ENCODE measurements at regions not wholly inside any gene's neighbourhood (a gene's known extent, or its start where the extent isn't known, plus 50 kb on each side); places are given as distances from the start of the nearest gene placed in this dataset.

DNA sequence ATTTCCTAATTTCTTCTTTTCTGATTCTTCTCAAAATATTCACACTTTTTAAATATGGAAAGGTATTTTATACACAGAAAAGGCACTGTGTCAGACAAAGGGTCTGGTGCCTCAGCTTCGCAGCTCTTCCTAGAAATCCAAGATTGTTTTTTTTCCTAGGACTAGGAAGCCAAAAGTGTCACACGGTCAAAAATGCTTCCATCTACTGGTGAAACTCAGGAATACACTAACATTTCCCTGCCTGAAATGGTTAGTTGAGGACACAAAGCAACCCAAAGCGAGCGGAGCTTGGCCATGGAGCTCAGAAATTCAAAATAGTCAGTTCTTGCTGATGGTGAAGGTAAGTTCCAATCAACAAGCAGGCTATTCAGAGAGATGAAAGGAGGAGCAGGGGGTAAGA lies 426.5 kb upstream of the RASGRP1 start:
- no peaks in the 10 kb centered on the region for H3K36me3 ChIP-seq (ENCODE audit: insufficient read depth, low read length)
- no peak overlapping the region for H2AFZ ChIP-seq (ENCODE audit: low read length)
- no peaks in the 10 kb centered on the region for H3K27me3 ChIP-seq (ENCODE audit: insufficient read depth, low read length)
- no peak overlapping the region for H3K4me2 ChIP-seq (ENCODE audit: insufficient read depth, low read length)
- TF ChIP-seq, protein P1, sequence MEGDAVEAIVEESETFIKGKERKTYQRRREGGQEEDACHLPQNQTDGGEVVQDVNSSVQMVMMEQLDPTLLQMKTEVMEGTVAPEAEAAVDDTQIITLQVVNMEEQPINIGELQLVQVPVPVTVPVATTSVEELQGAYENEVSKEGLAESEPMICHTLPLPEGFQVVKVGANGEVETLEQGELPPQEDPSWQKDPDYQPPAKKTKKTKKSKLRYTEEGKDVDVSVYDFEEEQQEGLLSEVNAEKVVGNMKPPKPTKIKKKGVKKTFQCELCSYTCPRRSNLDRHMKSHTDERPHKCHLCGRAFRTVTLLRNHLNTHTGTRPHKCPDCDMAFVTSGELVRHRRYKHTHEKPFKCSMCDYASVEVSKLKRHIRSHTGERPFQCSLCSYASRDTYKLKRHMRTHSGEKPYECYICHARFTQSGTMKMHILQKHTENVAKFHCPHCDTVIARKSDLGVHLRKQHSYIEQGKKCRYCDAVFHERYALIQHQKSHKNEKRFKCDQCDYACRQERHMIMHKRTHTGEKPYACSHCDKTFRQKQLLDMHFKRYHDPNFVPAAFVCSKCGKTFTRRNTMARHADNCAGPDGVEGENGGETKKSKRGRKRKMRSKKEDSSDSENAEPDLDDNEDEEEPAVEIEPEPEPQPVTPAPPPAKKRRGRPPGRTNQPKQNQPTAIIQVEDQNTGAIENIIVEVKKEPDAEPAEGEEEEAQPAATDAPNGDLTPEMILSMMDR (IDR thresholded peaks at IDR 0.05; ENCODE audit: extremely low read depth, low read depth, low read length) = peak; percentile 64
- H4K20me1 ChIP-seq (ENCODE audit: insufficient read depth, low read length) = no peaks in the 10 kb centered on the region
- H3K27ac ChIP-seq (ENCODE audit: low read depth, low read length) = peak overlapping the region; percentile 62
- no peak overlapping the region for H3K4me3 ChIP-seq (ENCODE audit: insufficient read depth, low read length)
- H3K79me2 ChIP-seq (ENCODE audit: insufficient read depth, low read length) = no peaks in the 10 kb centered on the region
- DNase-seq (ENCODE audit: insufficient read length, low spot score, missing footprints) = peak; percentile 58
- H3K4me1 ChIP-seq (ENCODE audit: insufficient read depth, low read length) = peaks cover 36% of the 10 kb centered on the region
- no peaks in the 10 kb centered on the region for H3K9me3 ChIP-seq (ENCODE audit: low read depth, low read length)

DNA sequence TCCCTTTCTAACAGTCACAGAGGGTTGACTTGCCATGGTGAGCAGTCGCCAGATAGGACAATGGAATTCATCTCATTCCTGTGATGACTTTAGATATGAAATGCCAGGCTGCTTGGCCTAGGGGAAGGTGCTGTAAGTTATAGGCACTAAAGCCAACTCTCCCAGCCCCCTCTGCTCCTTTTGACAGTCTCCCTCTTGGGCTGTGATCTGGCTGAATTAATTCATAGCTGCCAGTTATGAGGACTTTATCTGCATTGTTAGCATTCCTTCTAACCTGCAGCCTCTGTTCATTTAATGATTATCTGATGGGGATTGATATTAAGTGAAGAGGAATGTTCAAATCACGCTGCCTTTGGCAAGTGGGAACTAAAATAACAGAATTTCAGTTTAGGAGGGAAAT lies 427.1 kb upstream of the RASGRP1 start:
- TF ChIP-seq, protein P1 (IDR thresholded peaks at IDR 0.05; ENCODE audit: extremely low read depth, low read depth, low read length) = no peak
- Histone ChIP-seq H3K36me3 (ENCODE audit: insufficient read depth, low read length) (no peaks in the 10 kb centered on the region), H3K79me2 (ENCODE audit: insufficient read depth, low read length) (no peaks in the 10 kb centered on the region), H3K4me1 (ENCODE audit: insufficient read depth, low read length) (peaks cover 42% of the 10 kb centered on the region), H4K20me1 (ENCODE audit: insufficient read depth, low read length) (no peaks in the 10 kb centered on the region), H3K4me2 (ENCODE audit: insufficient read depth, low read length) (no peak overlapping the region), H2AFZ (ENCODE audit: low read length) (no peak overlapping the region), H3K4me3 (ENCODE audit: insufficient read depth, low read length) (no peak overlapping the region), H3K27ac (ENCODE audit: low read depth, low read length) (peak overlapping the region; percentile 62), H3K9me3 (ENCODE audit: low read depth, low read length) (no peaks in the 10 kb centered on the region), H3K27me3 (ENCODE audit: insufficient read depth, low read length) (no peaks in the 10 kb centered on the region)
- no peak for DNase-seq (ENCODE audit: insufficient read length, low spot score, missing footprints)

DNA sequence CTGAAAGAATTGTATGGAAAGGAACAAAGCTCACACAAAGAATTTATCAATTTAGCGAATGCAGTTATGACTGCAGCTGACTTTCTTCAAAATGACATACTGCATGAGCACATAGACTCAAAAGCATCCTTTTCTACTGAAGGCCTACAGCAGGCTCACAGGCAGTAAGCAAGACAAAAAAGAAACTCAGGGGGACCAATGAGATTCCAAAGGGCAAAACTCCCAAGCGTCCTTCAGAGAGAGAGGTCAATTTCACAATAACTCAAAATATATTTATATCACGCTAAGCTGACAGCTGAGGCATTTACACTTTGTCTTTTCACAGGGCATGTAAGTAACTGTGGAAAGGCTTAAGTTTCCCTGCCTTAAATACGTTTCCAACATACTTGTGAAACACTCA lies 427.9 kb upstream of the RASGRP1 start:
- Histone ChIP-seq H3K4me1 (ENCODE audit: insufficient read depth, low read length) (peaks cover 50% of the 10 kb centered on the region), H3K27ac (ENCODE audit: low read depth, low read length) (peak overlapping the region; percentile 62), H3K79me2 (ENCODE audit: insufficient read depth, low read length) (no peaks in the 10 kb centered on the region), H3K36me3 (ENCODE audit: insufficient read depth, low read length) (no peaks in the 10 kb centered on the region), H4K20me1 (ENCODE audit: insufficient read depth, low read length) (no peaks in the 10 kb centered on the region), H3K4me3 (ENCODE audit: insufficient read depth, low read length) (no peak overlapping the region), H2AFZ (ENCODE audit: low read length) (no peak overlapping the region), H3K9me3 (ENCODE audit: low read depth, low read length) (no peaks in the 10 kb centered on the region), H3K4me2 (ENCODE audit: insufficient read depth, low read length) (no peak overlapping the region), H3K27me3 (ENCODE audit: insufficient read depth, low read length) (no peaks in the 10 kb centered on the region)
- TF ChIP-seq, protein P1 (IDR thresholded peaks at IDR 0.05; ENCODE audit: extremely low read depth, low read depth, low read length) = no peak
- DNase-seq (ENCODE audit: insufficient read length, low spot score, missing footprints) = no peak

DNA sequence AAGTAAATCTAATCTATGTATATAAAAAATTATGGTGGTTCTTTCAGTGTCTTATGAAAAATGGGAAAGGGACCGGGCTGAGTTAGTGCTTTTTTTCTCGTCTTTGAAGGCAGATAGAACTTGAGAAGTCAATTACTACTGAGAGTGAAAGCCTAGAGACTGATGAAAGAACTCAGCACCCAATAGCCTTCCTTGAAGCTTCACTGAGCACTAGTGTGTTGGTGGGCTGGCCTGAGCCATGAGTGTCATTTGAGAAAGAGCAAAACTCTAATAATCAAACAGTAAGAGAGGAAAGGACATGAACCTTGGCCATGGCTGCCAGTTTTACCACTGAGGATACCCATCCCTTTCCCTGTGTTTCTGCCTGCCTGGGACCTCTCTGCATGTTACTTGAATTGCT lies 428.3 kb upstream of the RASGRP1 start:
- no peaks in the 10 kb centered on the region for H3K36me3 ChIP-seq (ENCODE audit: insufficient read depth, low read length)
- H3K79me2 ChIP-seq (ENCODE audit: insufficient read depth, low read length) = no peaks in the 10 kb centered on the region
- H4K20me1 ChIP-seq (ENCODE audit: insufficient read depth, low read length) = no peaks in the 10 kb centered on the region
- H3K4me1 ChIP-seq (ENCODE audit: insufficient read depth, low read length) = peaks cover 52% of the 10 kb centered on the region
- TF ChIP-seq, protein P1 (IDR thresholded peaks at IDR 0.05; ENCODE audit: extremely low read depth, low read depth, low read length) = no peak
- H3K4me2 ChIP-seq (ENCODE audit: insufficient read depth, low read length) = no peak overlapping the region
- no peak for DNase-seq (ENCODE audit: insufficient read length, low spot score, missing footprints)
- peak overlapping the region; percentile 62 for H3K27ac ChIP-seq (ENCODE audit: low read depth, low read length)
- H3K4me3 ChIP-seq (ENCODE audit: insufficient read depth, low read length) = no peak overlapping the region
- H2AFZ ChIP-seq (ENCODE audit: low read length) = no peak overlapping the region
- H3K27me3 ChIP-seq (ENCODE audit: insufficient read depth, low read length) = no peaks in the 10 kb centered on the region
- no peaks in the 10 kb centered on the region for H3K9me3 ChIP-seq (ENCODE audit: low read depth, low read length)

All from osteoblast (primary cell).